H4 (cell line): ENCODE measurements at regions not wholly inside any gene's neighbourhood (a gene's known extent, or its start where the extent isn't known, plus 50 kb on each side); places are given as distances from the start of the nearest gene placed in this dataset.
A peak's percentile ranks its signal among the peaks of the same experiment; 100 is the strongest.
"Not testable (repeated sequence)": the region's sequence is repeated elsewhere in the genome, so short reads cannot be mapped to it uniquely, and the experiment has no call there.

Experiments
- DNase-seq: peaks from one replicate; pipeline ENCODE4 v3.0.0-alpha.2; 2015; ENCODE audit warnings: low spot score

DNA sequence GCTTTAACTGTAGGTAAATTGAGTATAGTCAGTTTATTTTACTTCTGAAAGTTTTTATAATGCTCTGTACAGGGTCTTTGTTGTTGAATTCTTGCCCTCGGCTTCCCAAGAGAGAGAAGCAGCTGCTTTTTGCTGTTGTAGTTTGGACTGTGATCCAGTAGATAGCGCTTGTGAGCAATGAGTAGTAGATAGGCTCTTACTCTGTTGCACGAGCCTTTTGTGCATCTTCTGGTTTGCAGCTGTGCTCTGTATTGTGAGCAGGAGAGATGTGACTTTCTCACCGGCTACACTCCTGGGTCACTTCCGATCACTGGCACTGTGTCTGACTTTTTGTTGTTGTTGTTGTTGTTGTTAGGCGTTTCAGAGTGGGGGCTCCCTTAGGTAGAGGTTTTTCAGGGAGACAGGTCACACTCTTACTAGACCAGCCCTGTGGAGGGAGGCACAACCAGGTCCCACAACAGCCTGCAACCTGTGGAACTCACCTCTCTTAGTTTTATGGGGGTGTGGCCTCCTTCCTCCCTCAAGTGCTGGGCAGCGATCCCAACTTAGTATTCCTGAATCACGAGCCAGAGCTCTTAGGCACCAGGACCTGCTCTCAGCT is 822.1 kb upstream of the GALNTL6 start:
- peak; percentile 63 for DNase-seq

DNA sequence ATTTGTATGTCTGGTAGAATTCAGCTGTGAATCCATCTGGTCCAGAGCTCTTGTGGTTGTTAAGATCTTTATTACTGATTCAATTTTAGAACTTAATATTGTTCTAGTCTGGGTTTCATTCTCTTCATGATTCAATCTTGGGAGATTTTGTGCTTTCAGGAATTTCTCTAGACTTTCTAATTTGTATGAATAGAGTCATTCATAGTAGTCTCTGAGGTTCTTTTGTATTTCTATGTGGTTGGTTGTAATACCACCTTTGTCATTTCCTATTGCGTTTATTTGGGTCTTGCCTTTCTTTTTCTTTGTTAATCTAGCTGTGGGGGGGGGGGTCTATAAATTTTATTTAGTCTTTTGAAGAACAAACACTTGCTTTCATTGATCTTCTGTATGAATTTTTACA is 824.8 kb upstream of the GALNTL6 start:
- DNase-seq = no peak

DNA sequence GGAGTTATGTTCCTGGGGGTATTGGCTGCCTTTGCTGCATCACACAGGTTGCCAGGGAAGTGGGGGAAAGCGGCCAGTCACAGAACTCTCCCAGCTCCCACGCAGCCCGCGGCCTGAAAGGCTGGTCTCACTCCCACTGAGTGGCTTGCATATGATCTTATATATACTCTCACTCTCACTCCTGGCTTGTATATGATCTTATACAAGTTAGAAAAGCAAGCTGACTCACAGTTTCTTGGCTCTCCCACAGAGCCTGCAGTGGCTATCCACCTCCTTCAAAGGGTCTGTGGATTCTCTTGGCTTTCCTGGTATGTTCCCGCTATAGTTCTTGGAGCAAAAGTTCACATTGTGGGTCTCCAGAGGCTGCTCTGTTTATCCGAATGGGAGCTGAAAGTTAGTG is 833.5 kb upstream of the GALNTL6 start:
- DNase-seq = peak; percentile 69

DNA sequence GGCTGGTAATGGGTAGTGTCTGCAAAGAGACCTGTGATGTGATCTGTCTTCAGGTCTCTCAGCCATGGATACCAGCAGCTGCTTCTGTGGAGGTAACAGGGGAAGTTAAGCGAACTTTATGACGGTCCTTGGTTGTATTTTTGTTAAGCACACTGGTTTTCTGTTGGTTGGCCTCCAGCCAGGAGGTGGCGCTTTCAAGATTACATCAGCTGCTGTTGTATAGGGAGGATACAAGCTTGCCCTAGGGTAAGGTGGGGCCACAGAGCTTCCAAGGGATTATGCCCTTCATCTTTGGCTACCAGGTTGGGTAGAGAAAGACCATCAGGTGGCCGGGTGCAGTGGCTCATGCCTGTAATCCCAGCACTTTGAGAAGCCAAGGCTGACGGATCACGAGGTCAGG is 834.2 kb upstream of the GALNTL6 start:
- peak; percentile 47 for DNase-seq

DNA sequence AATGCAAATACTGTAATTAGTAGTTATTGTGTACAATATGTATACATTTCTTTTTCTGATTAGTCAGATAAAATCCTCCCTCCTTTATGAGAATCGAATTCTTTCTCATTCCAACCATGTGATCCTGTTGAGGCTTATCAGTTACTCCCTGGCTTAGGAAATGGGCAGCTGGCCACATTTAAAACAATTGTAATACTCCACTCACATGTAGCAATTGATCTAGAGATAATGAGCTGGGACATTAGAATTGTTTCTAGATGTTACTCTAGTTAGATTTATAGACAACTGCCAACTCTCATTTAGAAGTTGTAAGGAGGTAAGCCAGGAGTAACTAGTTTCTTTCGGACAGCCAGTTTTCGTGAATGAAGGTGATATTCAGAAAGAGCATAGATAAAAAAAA is 859.3 kb upstream of the AADAT start:
- DNase-seq = no peak

DNA sequence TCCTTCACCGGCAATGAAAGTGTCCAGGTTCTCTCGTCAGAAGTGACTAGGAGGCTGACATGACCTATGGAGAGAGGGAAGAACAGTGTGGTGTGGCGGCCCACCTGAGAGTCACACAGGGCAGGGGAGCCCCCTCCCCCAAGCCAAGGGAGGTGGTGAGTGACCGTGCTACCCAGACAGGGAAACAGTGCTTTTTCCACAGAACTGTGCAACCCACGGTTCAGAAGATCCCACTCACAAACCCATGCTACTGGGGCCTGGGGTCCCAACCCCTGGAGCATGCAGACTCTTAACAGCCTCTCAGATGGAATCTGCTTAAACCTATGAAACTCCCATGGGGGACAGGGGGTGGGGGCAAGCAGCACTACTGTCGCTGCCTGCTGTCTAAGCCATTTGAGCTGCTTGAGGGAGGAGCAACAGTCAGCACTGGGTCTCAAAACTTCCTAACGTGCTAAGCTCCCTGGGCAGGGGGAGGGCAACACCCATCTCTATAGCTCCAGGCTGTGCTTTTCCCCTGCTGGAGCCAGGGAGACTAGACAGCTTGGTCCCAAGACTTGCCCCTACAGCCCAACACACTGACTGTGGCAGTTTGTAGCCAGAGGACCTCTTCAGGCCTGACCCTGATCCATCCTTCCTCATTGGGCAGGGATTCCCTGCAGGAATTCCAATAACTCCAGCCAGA is 850.4 kb upstream of the AADAT start:
- DNase-seq = no peak

DNA sequence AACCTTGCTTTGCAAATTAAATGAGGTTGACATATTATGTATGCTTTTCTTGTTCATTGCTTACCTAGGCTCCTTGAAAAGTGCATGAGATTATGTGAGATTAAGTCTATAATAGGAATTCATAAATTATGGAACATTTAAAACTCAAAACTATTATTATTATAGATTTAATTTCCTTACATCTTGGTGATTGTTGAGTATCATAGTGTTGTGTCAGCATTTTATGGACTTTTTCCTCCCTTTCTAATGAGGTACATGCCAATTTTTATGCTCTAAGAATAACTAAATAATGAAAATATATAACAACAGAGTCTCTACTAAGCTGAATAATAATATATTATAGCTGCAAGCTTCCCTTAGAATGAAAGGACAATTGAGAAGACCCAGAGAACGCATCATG is 848.8 kb upstream of the AADAT start:
- DNase-seq = no peak

DNA sequence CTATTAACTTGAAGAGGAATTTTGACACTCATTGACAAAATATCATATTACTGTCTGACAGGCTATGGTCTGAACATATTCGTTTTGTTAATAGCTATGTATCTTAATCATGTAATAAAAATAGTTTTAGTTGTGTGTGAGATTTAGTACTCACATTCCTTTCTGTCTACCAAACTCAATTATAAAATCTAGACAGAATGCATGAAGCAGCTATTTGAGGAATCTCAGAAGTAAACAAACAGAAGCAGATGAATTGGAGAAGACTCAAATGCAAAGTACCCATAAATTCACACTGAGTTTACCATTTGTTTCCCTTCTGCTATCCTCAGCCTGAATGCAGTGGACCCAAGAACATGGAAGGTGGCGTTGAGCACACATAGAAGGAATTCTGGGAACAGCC is 841.6 kb upstream of the AADAT start:
- no peak for DNase-seq

DNA sequence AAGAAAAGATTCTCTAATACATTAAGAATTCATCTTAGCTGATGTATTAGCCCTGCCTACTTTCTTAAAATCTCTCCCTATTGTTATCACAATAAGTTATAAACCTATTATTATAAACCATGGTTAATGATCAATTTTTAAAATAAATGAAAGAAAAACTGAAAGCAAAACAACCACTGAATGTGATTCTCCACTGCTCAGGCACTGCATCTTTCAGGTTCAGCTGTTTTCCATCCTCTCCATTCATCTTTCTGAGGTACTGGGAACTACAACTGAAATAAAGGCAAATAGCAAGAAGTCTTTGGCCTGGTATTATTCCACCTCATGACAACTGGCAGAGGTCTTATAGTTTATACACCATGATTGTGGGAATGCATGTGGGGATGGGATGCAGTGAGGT is 798.9 kb upstream of the AADAT start:
- no peak for DNase-seq

DNA sequence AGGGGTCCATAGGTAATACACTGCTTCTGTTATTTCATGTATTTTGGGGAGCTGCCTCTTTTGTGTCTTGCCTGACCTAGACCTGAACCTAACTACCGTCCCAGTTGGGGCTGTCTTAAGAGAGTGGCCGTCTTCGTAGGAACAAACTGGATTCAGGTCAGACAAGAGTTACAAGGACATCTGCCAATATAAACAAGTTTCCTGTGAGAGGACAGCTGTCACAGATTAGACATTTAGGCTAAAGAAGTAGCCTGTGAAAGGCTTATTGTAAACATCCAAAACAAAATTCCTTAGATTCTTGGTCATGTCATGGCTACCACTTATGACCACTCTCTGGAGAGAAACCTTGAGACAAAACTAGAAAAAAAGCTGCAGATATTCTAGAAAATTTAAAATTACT is 797.6 kb upstream of the AADAT start:
- DNase-seq = peak; percentile 16

DNA sequence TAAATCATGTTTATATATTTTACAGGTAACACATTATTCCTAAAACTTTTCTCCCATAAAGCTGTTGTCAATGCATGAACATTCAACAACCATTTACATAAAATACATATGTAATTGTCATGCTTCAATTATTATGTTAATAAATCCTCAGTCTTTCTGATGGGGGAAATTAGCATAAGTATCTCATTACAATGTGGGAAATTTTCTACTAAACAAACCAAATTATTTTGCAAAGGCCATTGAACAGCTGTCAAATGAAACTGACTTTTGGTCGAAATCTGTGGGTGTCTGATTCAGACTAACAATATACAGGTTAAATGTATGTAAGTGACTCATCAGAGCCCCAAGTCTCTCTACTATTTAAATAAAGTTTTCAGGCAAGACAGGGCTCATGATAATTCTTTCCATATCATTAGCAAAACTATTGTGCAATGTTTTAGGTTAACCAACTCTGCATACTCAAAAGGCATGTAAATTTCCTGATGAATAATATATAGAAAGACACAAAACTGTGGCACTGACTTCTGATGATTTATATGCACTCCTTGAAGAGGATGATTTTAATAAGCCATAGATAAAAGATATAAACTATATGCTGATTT is 795.3 kb upstream of the AADAT start:
- DNase-seq = no peak

DNA sequence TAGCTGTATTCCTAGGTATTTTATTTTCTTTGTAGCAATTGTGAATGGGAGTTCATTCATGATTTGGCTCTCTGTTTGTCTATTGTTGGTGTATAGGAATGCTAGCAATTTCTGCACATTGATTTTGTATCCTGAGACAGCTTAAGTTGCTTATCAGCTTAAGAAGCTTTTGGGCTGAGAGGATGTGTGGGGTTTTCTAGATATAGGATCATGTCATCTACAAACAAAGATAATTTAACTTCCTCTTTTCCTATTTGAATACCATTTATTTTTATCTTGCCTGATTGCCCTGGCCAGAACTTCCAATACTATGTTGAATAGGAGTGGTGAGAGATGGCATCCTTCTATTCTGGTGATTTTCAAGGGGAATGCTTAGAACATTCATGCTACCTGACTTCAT is 791.9 kb upstream of the AADAT start:
- DNase-seq = not testable (repeated sequence)

DNA sequence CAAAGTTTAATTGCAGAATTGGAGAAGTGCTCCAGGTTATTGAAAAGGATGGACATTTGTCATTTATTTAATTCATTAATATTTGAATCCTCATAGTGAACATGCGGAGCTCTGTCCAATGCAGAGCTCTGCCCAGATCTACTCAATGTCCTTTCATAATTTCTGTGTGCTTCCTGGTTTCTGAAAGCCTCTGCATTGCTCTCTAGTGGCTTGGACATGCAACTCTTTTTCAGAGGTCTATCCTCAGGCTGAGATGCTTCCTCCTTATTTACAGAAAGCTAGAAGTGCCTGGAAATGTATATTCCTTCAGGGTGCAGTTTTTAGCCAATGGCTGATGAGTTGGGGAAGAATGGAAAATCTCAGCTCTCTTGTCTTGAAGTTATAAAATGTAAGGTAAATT is 786.1 kb upstream of the AADAT start:
- peak; percentile 6 for DNase-seq

DNA sequence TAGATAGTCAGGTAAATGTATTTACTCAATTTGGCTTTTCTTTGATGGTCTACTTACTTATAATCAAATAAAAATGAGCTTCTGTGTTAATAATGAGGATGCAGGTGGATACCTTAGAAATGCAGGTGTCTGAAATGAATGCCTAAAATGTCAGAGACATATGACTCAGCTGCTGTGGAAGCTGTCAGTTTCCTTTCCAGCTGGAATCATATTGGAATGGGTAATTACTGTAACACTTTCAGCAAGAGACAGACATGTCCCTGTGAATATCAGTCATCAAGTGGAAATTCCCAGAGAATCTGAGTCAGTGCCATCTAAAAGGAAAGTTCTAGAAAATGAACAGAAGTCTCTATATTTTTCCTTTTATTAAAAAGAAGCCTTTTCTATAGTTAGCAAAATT is 783.0 kb upstream of the AADAT start:
- no peak for DNase-seq

DNA sequence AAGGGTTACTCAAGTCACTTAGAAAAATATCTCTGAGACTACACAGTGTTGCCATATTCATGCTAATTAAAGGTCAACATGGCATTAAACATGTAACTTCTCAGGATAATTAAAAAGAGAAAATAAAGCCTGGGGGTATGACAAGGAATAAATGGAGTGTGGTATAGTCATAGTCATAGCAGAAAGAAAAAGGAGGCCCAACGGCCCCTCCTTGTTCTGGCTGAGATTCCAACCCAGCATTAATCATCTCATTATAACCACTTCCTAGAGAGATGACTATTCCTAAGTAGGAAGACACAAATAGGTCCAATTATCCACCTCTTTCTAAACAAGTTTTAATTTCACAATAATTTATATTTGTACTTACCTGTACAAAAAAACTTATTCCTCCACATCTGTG is 778.4 kb upstream of the AADAT start:
- no peak for DNase-seq

DNA sequence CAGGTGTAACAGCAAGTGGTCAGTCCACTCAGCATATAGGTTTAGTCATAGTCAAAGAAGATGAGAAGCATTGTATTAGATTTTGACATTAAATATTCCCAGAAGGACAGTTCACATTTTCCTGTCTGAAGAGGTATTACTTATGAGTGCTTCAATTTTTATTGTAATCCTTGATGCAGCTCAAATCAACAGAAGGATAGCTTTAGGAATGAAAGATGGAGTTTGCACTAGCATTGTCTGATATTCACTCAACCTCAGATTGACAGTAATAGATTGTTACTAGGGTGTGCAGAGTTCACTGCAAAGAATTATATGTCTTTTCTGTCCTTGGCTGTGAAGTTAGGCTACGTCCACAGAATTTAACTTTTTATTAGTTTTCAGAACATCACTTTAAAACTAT is 764.3 kb upstream of the AADAT start:
- DNase-seq = no peak

DNA sequence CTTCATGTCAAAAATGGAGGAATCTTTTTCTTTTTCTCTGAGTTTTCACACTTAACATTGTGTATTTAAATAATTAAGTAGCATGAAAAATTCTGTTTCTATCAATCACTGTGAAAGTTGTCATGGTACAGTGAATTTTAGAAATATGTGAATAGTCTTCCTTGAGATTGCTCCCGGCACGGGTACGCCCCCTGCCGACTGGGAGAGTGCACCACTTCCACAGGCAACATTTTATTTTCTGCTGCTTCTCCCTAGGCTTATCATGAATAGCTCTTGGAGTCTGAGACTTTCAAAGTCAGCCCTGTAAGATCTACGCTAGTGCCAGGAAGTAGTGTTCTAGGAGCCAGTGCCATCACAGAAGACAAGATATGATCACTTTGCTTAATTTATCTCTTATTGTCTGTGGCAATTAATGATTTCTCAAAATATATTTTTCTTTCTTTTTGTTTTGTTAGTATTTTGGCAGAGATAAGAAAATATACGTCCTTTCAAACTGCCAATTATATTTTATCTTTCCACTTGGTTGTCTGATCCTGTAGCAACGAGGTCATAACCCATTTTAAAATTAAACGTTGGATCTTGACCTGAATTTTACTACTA is 763.8 kb upstream of the AADAT start:
- peak; percentile 57 for DNase-seq

DNA sequence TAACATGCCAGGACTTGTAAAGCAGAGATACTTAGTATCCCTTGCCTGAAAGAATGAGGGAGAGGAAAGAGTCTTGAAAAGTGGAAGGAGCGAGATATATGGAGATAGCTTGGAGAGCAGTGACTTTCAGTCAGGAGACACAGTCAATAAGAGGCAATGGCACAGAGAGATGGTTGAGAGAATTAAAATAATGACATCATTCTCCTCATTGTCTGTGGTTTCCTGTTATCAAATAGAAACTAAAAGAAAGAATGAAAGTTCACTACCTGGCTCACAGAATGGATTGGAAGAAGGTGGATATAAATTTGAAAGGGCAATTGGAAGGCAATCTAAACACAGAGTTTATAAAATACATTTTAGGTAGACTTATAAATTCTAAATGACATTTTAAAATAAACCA is 760.2 kb upstream of the AADAT start:
- DNase-seq = no peak

DNA sequence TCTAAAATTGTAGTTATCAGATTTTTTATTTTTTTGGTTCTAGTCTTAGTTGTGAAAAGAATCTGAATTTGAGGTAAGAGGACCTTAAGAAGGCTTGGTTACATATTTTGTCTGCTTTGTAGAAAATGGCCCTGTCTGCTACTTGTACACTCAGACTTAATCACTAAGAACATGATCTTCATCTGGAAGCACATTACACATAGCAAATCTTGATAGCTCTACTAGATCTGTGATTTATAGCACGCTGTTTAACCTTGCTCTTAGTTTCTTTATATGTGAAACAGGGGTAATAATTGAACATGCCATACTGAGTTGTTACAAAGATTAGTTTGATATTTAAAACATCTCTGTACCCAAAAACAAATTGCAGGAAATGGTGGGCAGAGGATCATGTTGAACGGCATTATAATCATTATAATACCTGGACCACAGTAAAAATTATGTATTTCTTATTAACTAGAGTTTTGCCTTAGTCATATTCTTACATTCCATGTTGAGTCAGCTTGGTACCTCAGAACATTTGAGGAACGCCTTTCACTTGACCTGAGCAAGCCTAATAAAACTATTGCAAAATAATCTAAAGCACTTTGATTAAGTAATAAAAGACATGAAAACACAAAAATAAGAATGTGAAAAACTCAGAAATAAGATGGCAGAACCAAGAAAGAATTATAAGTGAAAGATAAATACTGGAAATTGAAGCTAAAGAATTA is 738.0 kb upstream of the AADAT start:
- DNase-seq = no peak

DNA sequence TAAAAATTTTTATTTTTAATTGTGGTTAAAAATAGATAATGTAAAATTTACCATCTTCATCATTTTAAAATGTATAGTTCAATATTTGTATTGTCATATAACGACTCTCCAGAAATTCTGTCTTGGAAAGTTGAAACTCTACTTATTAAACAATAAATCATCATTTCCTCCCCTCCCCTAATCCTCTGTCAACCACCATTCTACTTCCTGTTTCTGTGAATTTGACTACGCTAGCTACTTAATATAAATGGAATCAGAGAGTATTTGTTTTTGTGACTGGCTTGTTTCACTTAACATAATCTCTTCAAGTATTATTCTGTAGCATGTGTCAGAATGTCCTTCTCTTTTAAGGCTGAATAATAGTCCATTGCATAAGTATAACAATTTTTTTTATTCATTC is 729.0 kb upstream of the AADAT start:
- DNase-seq = no peak

DNA sequence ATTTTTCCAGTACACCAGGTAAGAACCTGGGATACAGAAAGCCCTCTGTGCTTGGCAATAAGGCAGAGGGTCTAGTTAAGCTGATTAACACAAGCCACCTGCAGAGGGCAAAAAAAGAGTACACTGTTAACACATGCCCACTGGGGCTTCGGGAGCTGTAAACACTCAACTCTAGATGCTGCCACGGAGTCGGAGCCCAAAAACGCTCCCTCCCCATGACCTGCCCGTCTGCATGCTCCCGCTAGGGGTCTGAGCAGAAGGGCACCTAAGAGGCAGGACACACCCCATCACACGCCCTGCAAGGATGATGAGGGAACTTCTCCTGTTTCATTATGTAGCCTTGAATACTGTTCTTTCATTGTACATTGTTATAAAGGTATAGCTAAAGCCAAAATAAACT is 715.6 kb upstream of the AADAT start:
- no peak for DNase-seq

DNA sequence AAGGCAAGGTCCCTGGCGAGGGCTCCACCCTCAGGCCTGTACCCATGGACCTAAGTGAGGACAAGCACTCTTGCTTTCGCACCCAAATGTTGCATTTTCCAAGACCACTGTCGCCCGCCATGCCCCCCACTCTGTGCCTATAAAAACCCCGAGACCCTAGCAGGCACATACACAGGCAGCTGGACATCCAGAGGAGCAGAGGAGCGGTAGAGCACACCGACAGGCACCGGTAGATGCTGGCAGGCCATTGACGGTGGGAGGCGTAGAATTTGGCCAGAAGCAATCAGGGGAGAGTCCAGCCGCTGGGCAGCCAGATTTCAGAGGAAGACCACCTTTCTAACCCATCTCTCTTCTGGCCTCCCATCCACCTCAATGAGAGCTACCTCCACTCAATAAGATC is 715.2 kb upstream of the AADAT start:
- DNase-seq = no peak

DNA sequence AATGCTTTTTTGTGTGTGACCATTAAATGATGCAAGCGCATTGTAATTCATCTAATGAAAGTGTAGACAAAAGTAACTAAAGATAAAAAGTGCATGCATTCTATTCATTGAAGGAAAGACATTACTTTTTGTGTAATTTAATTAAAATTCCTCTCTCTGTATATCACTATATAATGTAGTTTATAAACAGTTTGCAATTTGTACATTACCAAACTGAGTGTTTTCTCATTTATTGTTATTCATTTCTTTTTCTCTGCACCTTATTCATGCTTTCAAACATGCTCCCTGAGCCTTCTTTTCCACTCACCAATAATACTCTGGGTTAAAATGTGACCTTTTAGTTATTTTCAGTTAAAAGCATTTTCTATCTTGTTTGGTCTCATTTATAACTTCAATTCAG is 713.7 kb upstream of the AADAT start:
- DNase-seq = no peak
